ENCODE measurements at regions not wholly inside any gene's neighbourhood (a gene's known extent, or its start where the extent isn't known, plus 50 kb on each side); places are given as distances from the start of the nearest gene placed in this dataset.

DNA sequence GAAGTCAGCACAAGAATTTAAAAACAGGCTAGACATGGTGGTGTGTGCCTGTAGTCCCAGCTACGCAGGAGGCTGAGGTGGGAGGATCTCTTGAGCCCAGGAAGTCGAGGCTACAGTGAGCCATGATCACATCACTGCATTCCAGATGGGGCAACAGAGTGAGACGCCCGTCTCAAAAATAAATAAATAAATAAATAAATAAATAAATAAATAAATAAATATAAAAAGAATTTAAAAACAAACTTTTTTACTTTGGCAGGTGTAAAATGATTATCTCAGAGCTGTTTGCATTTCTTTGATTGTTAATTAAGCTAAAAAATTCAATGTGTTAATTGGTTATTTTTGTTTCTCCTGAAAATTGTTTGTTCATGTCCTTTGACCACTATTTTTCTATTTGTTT is 97.5 kb upstream of the RPS6KA3 start:
- TF ChIP-seq, protein P1, sequence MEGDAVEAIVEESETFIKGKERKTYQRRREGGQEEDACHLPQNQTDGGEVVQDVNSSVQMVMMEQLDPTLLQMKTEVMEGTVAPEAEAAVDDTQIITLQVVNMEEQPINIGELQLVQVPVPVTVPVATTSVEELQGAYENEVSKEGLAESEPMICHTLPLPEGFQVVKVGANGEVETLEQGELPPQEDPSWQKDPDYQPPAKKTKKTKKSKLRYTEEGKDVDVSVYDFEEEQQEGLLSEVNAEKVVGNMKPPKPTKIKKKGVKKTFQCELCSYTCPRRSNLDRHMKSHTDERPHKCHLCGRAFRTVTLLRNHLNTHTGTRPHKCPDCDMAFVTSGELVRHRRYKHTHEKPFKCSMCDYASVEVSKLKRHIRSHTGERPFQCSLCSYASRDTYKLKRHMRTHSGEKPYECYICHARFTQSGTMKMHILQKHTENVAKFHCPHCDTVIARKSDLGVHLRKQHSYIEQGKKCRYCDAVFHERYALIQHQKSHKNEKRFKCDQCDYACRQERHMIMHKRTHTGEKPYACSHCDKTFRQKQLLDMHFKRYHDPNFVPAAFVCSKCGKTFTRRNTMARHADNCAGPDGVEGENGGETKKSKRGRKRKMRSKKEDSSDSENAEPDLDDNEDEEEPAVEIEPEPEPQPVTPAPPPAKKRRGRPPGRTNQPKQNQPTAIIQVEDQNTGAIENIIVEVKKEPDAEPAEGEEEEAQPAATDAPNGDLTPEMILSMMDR (IDR thresholded peaks at IDR 0.05), result no peak
- Histone ChIP-seq H3K4me3 (no peak overlapping the region), H3K36me3 (no peaks in the 10 kb centered on the region), H3K9me3 (no peaks in the 10 kb centered on the region), H3K27ac (no peak overlapping the region), H3K27me3 (no peaks in the 10 kb centered on the region), H3K4me1 (peaks cover 0 to 14% (median 12%) of the 10 kb centered on the region in 3 donors)
- DNase-seq, result no peak
- no peak for FAIRE-seq
- 66 to 97% methylated on average over 4 of the region's 4 CpGs for WGBS, 2 donors
- intact Hi-C loops (cut with DNase I), result no loop called here
- ATAC-seq, result no peak

DNA sequence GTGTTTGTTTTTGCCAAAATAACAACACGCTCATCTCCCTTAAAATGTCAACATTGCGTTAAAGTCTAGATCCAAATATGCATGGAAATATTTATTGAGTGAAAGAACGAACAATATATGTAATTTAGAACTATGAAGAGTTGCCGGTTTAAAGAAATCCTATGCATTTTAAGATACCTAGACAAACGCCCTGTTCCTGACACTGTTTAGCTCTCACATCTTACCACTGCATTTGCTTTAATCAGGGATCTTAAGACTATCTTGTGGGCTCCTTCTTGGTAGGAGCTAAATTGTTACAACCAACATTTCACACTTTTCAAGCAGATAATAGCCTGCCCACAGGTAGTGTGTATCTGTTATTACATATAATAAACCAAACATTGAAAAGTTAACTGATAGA is 96.6 kb upstream of the RPS6KA3 start:
- Histone ChIP-seq H3K27me3 (no peaks in the 10 kb centered on the region), H3K36me3 (no peaks in the 10 kb centered on the region), H3K4me1 (peaks cover 0 to 14% (median 12%) of the 10 kb centered on the region in 3 donors), H3K27ac (peak overlapping the region; percentile 62 to 79 (median 70)), H3K9me3 (no peaks in the 10 kb centered on the region), H3K4me3 (no peak overlapping the region)
- FAIRE-seq, result no peak
- no peak for DNase-seq
- TF ChIP-seq, protein P1 (IDR thresholded peaks at IDR 0.05), result no peak
- intact Hi-C loops (cut with DNase I), result no loop called here
- no peak for ATAC-seq
- WGBS, 2 donors, result 19 to 44% methylated on average over 5 of the region's 5 CpGs

DNA sequence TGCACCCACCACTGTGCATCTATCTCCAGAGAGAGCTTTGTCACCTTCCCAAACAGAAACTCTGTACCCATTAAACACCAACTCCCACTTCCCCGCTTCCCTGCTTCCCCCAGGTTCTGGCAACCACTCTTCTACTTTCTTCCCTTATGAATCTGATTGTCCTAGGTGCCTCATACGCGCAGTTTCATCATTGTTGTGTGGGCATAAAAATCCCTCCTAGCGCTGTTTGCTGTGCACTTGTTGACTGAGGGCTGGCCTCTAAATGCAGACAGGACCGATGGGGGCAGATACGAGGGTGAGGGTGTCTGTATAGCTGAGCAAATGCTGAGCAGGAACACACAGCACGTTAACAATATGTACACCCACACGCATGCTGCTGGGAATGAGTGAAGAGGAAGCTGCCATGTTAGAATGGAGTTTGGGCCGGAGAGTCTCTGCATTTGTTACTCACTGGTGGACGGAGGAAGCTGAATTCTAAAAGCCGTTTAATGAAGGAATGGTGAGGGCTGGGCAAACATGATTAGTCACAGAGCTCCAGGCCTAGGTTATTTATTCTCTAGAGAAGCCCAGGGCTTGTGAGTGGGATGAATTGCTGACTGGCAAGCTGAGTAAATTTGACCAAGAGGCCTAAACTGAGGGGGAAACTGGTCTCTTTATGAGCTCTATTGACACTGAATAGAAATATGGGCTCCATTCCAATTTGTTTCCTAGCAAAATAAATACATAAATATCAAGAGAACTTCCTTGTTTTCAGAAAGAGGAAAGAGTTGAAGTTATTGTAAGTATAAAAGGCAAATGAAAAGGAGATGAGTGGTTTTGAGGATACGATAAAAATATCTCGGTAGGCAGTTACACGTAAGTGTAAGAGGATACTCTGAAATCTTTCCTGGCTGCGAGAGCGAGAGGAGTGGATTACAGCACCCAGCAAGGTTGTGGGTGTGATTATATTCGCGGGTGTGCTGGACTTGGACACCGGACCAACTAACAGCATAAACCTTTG is 95.9 kb upstream of the RPS6KA3 start:
- TF ChIP-seq, protein P1 (IDR thresholded peaks at IDR 0.05), result no peak
- no peak overlapping the region for H3K4me3 ChIP-seq
- no peaks in the 10 kb centered on the region for H3K9me3 ChIP-seq
- H3K36me3 ChIP-seq, result no peaks in the 10 kb centered on the region
- no peaks in the 10 kb centered on the region for H3K27me3 ChIP-seq
- FAIRE-seq, result peak; percentile 97
- WGBS, 2 donors, result 20 to 40% methylated on average over 19 of the region's 19 CpGs
- DNase-seq, result peak in 3 of 6 donors; percentile 27 to 57 (median 38)
- H3K27ac ChIP-seq, result peak overlapping the region; percentile 62 to 79 (median 70)
- ATAC-seq, result peak; percentile 88 to 93 (median 89)
- peaks cover 0 to 14% (median 12%) of the 10 kb centered on the region in 3 donors for H3K4me1 ChIP-seq
- intact Hi-C loops (cut with DNase I), result no loop called here

DNA sequence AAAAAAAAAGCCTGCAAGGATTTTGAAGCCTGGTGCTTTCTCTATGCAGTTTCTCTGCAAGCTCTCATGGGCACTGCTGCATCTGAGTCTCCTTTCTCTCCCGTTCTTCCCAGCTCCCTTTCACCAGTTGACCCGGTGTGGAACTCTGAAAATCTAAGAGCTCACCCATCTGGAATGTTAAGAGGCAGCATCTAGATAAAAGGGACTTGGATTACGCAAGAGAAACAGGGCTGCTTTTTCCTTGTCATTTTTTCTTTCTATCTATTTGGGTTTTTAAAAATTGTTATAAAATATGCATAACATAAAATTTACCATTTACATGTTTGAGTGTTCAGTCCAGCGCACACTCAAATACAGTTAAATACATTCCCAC is 95.2 kb upstream of the RPS6KA3 start:
- H3K4me1 ChIP-seq, result peaks cover 0 to 14% (median 12%) of the 10 kb centered on the region in 3 donors
- H3K9me3 ChIP-seq, result no peaks in the 10 kb centered on the region
- DNase-seq (peak in 1 of 6 donors; percentile 5), FAIRE-seq (peak; percentile 63), ATAC-seq (peak; percentile 49 to 80 (median 72))
- peak overlapping the region; percentile 62 to 79 (median 70) for H3K27ac ChIP-seq
- no peaks in the 10 kb centered on the region for H3K27me3 ChIP-seq
- intact Hi-C loops (cut with DNase I), result no loop called here
- TF ChIP-seq, protein P1 (IDR thresholded peaks at IDR 0.05), result no peak
- H3K4me3 ChIP-seq, result no peak overlapping the region
- WGBS, 2 donors, result 28 to 31% methylated on average over 4 of the region's 4 CpGs
- H3K36me3 ChIP-seq, result no peaks in the 10 kb centered on the region
